Pulmonary artery endothelial cell (primary cell): ENCODE measurements at regions not wholly inside any gene's neighbourhood (a gene's known extent, or its start where the extent isn't known, plus 50 kb on each side); places are given as distances from the start of the nearest gene placed in this dataset.
"Not testable (repeated sequence)": the region's sequence is repeated elsewhere in the genome, so short reads cannot be mapped to it uniquely, and the experiment has no call there.

Source experiments
- DNase-seq: peaks from one replicate; pipeline ENCODE4 v3.0.0-alpha.2; 2011; ENCODE audit warnings: low read depth, low spot score

GRCh38 chr3:178181088-178181487 lies 355.1 kb upstream of the KCNMB2 start:
- no peak for DNase-seq

GRCh38 chr3:178181784-178182183 lies 354.5 kb upstream of the KCNMB2 start:
- no peak for DNase-seq

GRCh38 chr3:178182337-178182779 lies 353.9 kb upstream of the KCNMB2 start:
- DNase-seq = no peak

- no peak for DNase-seq
These were observed 351.4 kb upstream of the KCNMB2 start for GRCh38 chr3:178184833-178185232.

- no peak for DNase-seq
These were observed 349.6 kb upstream of the KCNMB2 start for GRCh38 chr3:178186666-178187065.

- DNase-seq = no peak
These were observed 346.4 kb upstream of the KCNMB2 start for GRCh38 chr3:178189854-178190253.

- peak; percentile 17 for DNase-seq
These were observed 342.4 kb upstream of the KCNMB2 start for GRCh38 chr3:178193846-178194245.

- DNase-seq = no peak
These were observed 341.7 kb upstream of the KCNMB2 start for GRCh38 chr3:178194539-178194938.

- DNase-seq = no peak
These were observed 340.4 kb upstream of the KCNMB2 start for GRCh38 chr3:178195824-178196223.

- DNase-seq = no peak
These were observed 337.9 kb upstream of the KCNMB2 start for GRCh38 chr3:178198329-178198728.

GRCh38 chr3:178200316-178200715 lies 335.9 kb upstream of the KCNMB2 start:
- no peak for DNase-seq

- DNase-seq = no peak
These were observed 334.5 kb upstream of the KCNMB2 start for GRCh38 chr3:178201714-178202113.

GRCh38 chr3:178202194-178202593 lies 334.0 kb upstream of the KCNMB2 start:
- DNase-seq = peak; percentile 59

GRCh38 chr3:178203165-178203564 lies 333.1 kb upstream of the KCNMB2 start:
- DNase-seq = no peak

GRCh38 chr3:178203650-178204049 lies 332.6 kb upstream of the KCNMB2 start:
- DNase-seq = no peak

GRCh38 chr3:178205740-178206139 lies 330.5 kb upstream of the KCNMB2 start:
- DNase-seq = no peak

- DNase-seq = no peak
These were observed 329.7 kb upstream of the KCNMB2 start for GRCh38 chr3:178206521-178206920.

- not testable (repeated sequence) for DNase-seq
These were observed 329.1 kb upstream of the KCNMB2 start for GRCh38 chr3:178207161-178207560.

GRCh38 chr3:178207627-178208026 lies 328.6 kb upstream of the KCNMB2 start:
- DNase-seq = not testable (repeated sequence)

GRCh38 chr3:178209116-178209515 lies 327.1 kb upstream of the KCNMB2 start:
- not testable (repeated sequence) for DNase-seq

- not testable (repeated sequence) for DNase-seq
These were observed 326.6 kb upstream of the KCNMB2 start for GRCh38 chr3:178209618-178210017.

GRCh38 chr3:178211086-178211485 lies 325.1 kb upstream of the KCNMB2 start:
- not testable (repeated sequence) for DNase-seq

GRCh38 chr3:178217479-178217878 lies 318.8 kb upstream of the KCNMB2 start:
- DNase-seq = no peak

- no peak for DNase-seq
These were observed 318.0 kb upstream of the KCNMB2 start for GRCh38 chr3:178218231-178218630.
